ENCODE measurements at regions not wholly inside any gene's neighbourhood (a gene's known extent, or its start where the extent isn't known, plus 50 kb on each side); places are given as distances from the start of the nearest gene placed in this dataset.
"Not testable (repeated sequence)": the region's sequence is repeated elsewhere in the genome, so short reads cannot be mapped to it uniquely, and the experiment has no call there.

DNA sequence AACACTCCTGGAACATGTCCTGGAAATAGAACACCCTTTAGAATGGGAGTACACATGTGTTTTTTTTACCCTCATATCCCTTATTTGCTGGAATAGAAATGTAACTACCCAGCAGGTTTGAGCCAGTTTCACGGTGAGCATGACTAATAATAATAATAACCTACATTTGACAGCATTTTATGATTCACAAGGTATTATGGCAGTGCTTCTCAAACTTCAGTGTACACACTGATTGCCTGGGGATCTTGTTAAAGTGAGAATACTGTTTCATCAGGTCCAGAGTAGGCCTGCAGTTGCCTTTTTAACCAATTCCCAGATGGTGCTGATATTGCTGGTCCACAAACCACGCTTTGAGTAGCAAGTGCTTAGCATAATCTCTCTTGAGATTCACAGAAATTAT, 63.9 kb downstream of the NFKBIZ start:
- DNase-seq (ENCODE audit: low read depth): no peak

- not testable (repeated sequence) for DNase-seq (ENCODE audit: low read depth)
Observed at GRCh38 chr3:101917761-101918160, 68.4 kb downstream of the NFKBIZ start.

GRCh38 chr3:101922151-101922725, 72.9 kb downstream of the NFKBIZ start:
- not testable (repeated sequence) for DNase-seq (ENCODE audit: low read depth)

DNA sequence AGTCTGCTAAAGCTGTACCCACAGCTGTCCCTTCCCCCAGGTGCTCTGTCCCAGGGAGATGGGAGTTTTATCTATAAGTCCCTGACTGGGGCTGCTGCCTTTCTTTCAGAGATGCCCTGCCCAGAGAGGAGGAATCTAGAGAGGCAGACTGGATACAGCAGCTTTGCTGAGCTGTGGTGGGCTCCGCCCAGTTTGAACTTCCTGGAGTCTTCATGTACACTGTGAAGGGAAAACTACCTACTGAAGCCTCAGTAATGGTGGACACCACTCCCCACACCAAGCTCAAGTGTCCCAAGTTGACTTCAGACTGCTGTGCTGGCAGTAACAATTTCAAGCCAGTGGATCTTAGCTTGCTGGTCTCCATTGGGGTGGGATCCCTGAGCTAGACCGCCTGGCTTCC, 75.3 kb downstream of the NFKBIZ start:
- not testable (repeated sequence) for DNase-seq (ENCODE audit: low read depth)

DNA sequence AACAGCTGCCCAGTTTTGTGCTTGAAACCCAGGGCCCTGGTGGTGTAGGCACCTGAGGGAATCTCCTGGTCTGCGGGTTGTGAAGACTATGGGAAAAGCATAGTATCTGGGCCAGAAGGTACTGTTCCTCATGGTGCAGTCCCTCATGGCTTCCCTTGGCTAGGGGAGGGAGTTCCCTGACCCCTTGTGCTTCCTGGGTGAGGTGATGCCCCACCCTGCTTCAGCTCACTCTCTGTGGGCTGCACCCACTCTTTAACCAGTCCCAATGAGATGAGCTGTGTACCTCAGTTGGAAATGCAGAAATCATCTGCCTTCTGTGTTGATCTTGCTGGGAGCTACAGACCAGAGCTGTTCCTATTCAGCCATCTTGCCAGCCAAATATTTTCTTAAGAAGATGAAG, 75.8 kb downstream of the NFKBIZ start:
- DNase-seq (ENCODE audit: low read depth): not testable (repeated sequence)

DNA sequence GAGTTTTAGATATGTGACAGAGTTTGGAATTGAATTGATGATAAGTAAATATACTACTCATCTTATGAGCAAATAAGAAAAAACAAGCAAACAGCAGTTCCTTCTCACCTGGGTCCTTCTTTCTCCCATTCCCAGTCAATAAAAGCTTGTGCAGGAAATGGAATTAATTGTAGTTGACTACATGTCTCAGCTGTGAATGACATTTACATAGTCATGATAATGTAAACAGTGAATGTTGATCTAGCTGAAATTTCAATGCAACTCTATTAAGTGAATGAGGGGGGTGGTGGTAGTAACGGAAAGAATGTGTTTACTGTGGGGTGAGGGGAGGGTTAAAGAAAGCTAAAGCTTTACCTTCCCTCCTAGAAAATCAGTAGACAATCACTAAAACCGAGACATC, 76.2 kb downstream of the NFKBIZ start:
- no peak for DNase-seq (ENCODE audit: low read depth)

GRCh38 chr3:101926594-101927105, 77.3 kb downstream of the NFKBIZ start:
- DNase-seq (ENCODE audit: low read depth): no peak

DNA sequence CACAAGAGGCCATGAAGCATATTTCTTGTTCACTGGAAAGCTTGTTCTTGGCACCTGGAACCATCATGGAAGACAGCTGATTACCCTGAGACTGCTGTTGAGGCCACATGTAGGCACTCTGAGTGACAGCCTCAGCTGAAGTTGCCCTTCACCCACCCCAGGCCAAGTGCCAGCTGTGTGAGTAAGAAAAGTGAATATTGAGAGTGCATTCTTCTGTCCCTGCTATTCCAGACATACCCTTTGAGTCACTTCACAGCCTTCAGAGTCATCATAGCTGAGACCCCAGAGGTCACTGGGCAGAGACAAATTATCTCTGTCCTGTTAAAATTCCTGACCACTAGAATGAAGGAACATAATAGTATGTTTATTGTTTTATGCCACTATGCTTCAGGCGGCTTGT, 79.6 kb downstream of the NFKBIZ start:
- no peak for DNase-seq (ENCODE audit: low read depth)

DNA sequence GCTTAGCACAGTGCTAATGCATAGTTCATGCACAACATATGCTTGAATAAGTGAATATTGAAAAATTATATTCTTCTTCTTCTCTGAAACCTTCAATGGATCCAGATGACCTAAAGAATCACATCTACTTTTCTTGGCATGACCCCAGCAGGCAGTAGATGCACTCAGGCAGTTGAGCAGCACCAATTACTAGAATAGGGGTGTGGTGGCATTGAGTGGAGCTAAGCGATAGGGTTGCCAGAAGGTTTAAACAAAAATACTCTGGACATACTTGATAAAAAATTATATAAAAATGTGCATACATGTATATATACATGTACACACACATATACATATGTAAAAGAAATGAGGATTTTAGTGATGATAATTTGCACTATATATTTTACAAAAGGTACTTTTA, 81.8 kb downstream of the NFKBIZ start:
- DNase-seq (ENCODE audit: low read depth): no peak

- DNase-seq (ENCODE audit: low read depth): no peak
Observed at GRCh38 chr3:101932326-101933068, 83.2 kb downstream of the NFKBIZ start.

GRCh38 chr3:101936419-101937356, 87.4 kb downstream of the NFKBIZ start:
- DNase-seq (ENCODE audit: low read depth): peak; percentile 83

DNA sequence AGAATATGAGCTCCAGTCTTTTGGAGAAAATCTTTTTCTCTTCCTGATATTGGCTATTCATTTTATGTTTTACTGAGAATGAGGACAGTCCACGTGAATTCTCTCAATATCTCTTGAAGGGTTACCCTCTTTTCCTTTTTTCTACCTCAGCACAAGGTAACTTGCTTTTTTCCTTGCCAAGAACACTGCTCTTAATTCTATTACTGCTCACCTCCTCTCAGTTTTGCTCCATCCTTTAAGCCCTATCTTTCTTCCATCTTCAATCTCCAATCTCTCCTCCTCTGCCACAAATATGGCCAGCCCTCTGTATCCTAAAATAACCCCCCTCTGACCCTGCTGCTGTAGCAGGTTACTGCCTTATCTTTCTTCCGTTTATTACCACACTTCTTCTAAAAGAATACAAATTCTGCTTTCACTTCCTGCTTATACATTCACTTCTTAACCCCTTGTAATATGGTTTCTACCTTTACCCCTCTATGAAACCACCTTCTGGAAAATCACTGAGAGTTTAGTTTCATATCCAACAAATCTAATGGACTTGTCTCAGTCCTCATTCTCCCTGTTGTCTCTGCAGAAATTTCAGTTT, 89.0 kb downstream of the NFKBIZ start:
- no peak for DNase-seq (ENCODE audit: low read depth)

DNA sequence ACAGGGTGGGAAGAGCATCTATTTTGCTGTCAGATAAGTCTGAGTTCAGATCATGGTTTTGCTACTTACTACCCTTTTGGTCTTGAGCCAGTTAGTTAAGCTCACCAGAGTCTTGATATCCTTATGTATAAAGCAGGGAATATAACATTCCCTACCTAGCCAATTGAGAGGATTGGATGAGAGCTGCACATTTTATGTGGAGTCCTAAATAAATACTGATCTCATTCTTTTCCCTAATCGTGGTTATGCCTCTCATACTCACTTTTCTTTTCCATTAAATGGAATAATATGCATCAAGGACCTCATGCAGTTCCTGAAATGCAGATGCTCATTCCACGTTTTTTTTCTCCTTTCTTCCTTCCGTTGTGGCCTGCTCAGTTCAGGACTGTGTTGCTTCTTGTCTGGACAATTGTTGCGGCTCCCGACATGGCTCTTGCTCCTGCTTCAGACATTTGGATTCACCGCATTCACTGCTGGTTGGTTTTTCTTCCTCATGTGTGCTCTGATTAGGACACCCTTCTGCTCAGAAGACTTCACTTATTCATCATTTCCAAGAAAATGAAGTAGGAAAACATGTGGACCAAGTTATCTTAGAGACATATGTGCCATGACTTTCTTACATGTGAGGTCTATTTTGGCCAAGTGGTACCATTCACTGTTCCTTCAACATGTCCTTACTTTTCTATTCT, 90.2 kb downstream of the NFKBIZ start:
- DNase-seq (ENCODE audit: low read depth): no peak

DNA sequence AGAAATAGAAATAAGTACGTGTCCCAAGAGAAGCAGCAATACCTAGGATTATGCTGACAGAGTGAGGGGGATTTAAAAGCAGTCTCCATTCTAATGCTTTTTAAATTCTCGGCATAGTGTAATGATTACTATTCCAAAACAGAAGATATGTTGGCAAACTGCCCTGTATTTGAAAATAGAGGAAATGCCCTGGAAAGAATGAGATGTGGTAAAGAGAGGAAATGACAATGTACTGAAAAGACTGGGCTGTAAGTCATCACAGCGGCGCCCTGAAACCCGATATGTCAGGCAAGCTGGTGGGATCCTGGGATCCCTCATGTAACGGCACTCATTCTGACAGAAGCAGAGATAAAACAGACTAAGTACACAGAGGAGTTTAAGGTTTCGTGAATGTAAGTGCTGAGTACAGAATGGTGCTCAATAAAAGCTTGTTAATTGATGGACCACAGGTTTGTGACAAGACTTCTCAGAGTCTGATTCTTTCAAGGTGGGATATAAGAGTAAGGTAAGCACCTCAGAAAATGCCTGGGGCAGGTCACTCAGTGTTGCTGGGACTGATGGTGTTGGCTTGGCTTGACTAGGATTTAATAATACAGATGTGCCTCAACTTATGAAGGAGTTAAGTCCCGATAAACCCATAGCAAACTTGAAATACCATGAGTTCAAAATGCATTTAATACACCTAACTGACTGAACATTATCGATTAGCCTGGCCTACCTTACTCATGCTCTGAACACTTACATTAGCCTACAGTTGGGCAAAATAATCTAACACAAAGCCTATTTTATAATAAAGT, 91.4 kb downstream of the NFKBIZ start:
- DNase-seq (ENCODE audit: low read depth): peak; percentile 89

DNA sequence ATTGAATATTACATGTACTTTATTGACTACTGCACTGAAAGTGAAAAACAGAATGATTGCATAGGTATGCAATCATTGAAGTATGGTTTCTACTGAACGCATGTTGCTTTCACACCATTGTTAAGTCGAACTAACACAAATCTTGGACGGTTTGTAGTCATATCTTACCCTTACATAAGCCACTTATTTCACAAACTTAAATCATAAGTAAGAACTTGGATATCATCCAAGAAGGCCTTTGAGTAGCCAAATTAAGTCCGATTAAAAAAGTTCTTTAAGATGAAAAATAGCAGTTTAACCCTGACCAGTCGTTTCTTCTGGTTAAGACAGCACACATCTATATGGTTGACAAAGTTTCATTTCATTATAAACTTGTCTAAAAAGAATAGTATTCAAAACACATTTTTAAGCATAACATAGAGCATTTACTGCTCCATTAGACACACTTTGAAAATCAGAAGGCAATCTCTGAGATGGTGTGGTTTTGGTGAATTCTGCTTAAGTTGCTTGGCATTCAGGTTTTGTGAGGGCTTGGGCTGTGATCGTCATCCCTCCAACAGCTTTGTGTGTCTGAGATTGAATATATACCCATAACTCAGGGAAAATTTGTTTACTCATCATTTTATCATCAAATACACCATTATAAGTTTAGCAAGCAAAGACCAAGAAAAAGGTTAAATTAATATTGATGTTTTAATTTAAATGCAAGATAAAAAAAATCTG, 92.2 kb downstream of the NFKBIZ start:
- peak; percentile 58 for DNase-seq (ENCODE audit: low read depth)

- no peak for DNase-seq (ENCODE audit: low read depth)
Observed at GRCh38 chr3:101942356-101942755, 93.0 kb downstream of the NFKBIZ start.

DNA sequence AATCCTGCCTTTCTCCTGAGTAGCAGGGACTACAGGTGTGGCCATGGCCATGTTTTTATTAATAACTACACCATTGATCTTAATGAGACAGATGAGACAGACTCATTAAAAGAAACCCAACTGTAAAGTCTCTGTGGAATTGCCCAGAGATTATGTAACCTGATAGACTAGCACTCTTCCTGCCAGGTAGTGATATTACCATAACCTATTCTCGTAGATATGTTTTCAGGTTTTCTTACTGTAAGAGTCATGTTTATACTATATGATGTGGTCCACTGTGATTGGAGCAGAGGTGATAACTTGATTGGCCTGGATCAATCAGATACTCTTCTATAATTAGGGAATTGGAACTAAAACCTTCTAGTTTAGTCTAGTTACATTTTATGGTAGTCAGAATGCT, 93.7 kb downstream of the NFKBIZ start:
- no peak for DNase-seq (ENCODE audit: low read depth)

- DNase-seq (ENCODE audit: low read depth): no peak
Observed at GRCh38 chr3:101944308-101944707, 95.0 kb downstream of the NFKBIZ start.

DNA sequence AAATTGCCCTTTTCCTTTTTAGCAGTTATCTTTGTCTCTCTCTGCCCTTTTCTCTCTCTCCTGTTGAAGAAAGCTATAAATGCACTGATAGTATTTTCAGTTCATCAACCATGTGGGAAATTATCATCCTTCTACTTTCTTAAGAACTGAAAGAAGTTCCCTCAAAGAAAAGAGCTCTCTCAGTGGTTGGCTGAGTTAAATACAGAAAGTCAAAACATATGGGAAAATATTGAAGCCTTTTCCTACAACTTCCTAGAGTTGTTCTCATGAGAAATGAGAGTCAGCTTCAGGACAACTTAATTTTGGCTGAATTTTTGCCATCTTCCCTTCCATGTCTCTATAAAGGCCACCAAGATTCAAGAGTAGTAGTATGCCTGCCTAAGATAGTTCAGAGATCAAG, 96.7 kb downstream of the NFKBIZ start:
- DNase-seq (ENCODE audit: low read depth): no peak

GRCh38 chr3:101946906-101947305, 97.6 kb downstream of the NFKBIZ start:
- DNase-seq (ENCODE audit: low read depth): no peak

All from fibroblast of the conjunctiva (primary cell).